ENCODE measurements at regions not wholly inside any gene's neighbourhood (a gene's known extent, or its start where the extent isn't known, plus 50 kb on each side); places are given as distances from the start of the nearest gene placed in this dataset.

DNA sequence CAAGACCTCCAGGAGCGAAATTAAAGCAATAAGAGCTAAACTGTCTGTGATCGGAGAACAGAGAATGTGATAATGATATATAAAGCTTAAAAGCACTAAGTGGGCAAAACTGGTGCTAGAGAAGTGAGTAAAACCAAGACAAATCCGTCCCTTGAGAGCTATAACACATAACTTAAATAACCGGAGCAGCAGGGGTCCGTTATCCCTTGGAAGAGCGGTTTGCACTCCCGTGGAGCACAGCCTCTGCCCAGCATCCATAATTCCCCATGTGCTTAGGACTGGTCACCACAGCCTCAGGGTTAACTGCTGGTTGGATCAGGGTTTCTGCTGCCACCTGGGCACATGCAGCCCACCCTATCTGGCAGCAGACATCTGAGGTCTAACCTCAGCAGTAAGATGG lies 489.0 kb downstream of the NPIPA7 start:
- TF ChIP-seq, protein P1, sequence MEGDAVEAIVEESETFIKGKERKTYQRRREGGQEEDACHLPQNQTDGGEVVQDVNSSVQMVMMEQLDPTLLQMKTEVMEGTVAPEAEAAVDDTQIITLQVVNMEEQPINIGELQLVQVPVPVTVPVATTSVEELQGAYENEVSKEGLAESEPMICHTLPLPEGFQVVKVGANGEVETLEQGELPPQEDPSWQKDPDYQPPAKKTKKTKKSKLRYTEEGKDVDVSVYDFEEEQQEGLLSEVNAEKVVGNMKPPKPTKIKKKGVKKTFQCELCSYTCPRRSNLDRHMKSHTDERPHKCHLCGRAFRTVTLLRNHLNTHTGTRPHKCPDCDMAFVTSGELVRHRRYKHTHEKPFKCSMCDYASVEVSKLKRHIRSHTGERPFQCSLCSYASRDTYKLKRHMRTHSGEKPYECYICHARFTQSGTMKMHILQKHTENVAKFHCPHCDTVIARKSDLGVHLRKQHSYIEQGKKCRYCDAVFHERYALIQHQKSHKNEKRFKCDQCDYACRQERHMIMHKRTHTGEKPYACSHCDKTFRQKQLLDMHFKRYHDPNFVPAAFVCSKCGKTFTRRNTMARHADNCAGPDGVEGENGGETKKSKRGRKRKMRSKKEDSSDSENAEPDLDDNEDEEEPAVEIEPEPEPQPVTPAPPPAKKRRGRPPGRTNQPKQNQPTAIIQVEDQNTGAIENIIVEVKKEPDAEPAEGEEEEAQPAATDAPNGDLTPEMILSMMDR (IDR thresholded peaks at IDR 0.05), result no peak
- no peak for TF ChIP-seq POLR2A (IDR thresholded peaks at IDR 0.05)
